Esophagus muscularis mucosa (tissue), 2 donors: ENCODE measurements at regions not wholly inside any gene's neighbourhood (a gene's known extent, or its start where the extent isn't known, plus 50 kb on each side); places are given as distances from the start of the nearest gene placed in this dataset.

Source experiments
- POLR2A ChIP-seq: fragments of 450-650 bp; IDR thresholded peaks from one replicate; pipeline ENCODE4 v1.6.1; 2017; ENCODE audit warnings: antibody characterized with exemption, moderate library complexity, mild to moderate bottlenecking, low read depth
- POLR2AphosphoS5 ChIP-seq, 2 donors: sonication (generic); formaldehyde crosslinking; IDR thresholded peaks; one replicate each; pipeline ENCODE4 v1.6.1; 2017; ENCODE audit warnings: antibody characterized with exemption in 2 of 2

DNA sequence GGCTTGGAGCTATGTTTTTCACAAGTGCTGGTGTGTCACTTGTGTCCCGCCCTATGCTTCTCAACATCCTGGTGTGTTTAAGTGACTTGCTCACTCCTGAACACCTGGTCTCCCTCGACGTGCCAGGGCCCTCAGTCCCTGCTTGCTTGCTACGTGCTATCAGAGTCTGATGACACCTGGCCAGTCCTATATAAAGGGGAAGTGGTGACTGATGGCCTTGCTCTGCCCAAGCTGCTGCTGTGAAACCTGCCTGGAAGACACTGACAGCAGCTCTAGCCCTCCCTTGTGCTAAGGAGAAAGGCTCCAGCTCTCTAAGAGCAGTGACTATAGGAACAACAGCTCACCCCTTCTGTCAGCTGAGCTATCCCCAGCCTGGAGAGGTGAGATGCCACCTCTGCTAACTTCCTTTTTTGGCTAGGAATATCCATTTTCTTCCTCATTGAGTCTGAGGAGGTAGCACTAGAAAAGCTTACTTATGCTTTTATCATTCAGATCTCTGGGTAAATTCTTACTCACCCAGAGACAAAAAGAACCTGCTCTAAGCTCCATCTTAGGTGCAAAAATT, 77.2 kb upstream of the PLXNA4 start:
- TF ChIP-seq POLR2AphosphoS5 (IDR thresholded peaks at IDR 0.05) (no peak), POLR2A (no peak)
